NCI-H2227 (cell line): ENCODE measurements at regions not wholly inside any gene's neighbourhood (a gene's known extent, or its start where the extent isn't known, plus 50 kb on each side); places are given as distances from the start of the nearest gene placed in this dataset.
"Not testable (repeated sequence)": the region's sequence is repeated elsewhere in the genome, so short reads cannot be mapped to it uniquely, and the experiment has no call there.

Experiments used
- DNase-seq: peaks from one replicate; lab custom pipeline; 2025; ENCODE audit not compliant: unreplicated experiment; lab: John Stamatoyannopoulos, UW

- peak; percentile 78 for DNase-seq
Observed at GRCh38 chr14:34300882-34301734, 160.9 kb downstream of the SPTSSA start.

GRCh38 chr14:34300330-34300729 is 161.7 kb downstream of the SPTSSA start:
- DNase-seq = no peak

GRCh38 chr14:34299360-34299759 is 162.7 kb downstream of the SPTSSA start:
- no peak for DNase-seq

- peak; percentile 16 for DNase-seq
Observed at GRCh38 chr14:34297786-34298520, 164.1 kb downstream of the SPTSSA start.

- no peak for DNase-seq
Observed at GRCh38 chr14:34283590-34283989, 178.4 kb downstream of the SPTSSA start.

- DNase-seq = no peak
Observed at GRCh38 chr14:34277191-34277590, 184.8 kb downstream of the SPTSSA start.

- no peak for DNase-seq
Observed at GRCh38 chr14:34275530-34275929, 186.5 kb downstream of the SPTSSA start.

GRCh38 chr14:34275078-34275477 is 187.0 kb downstream of the SPTSSA start:
- DNase-seq = no peak

- DNase-seq = not testable (repeated sequence)
Observed at GRCh38 chr14:34273716-34274115, 188.3 kb downstream of the SPTSSA start.

GRCh38 chr14:34270361-34270760 is 191.7 kb downstream of the SPTSSA start:
- no peak for DNase-seq

GRCh38 chr14:34266344-34266743 is 195.7 kb downstream of the SPTSSA start:
- DNase-seq = no peak

- peak; percentile 94 for DNase-seq
Observed at GRCh38 chr14:34262127-34262910, 199.7 kb downstream of the SPTSSA start.

- no peak for DNase-seq
Observed at GRCh38 chr14:34259996-34260395, 202.0 kb downstream of the SPTSSA start.

- no peak for DNase-seq
Observed at GRCh38 chr14:34258318-34258717, 203.7 kb downstream of the SPTSSA start.

GRCh38 chr14:34257505-34257904 is 204.5 kb downstream of the SPTSSA start:
- DNase-seq = no peak

GRCh38 chr14:34256223-34256622 is 205.8 kb downstream of the SPTSSA start:
- DNase-seq = no peak

GRCh38 chr14:34254571-34254970 is 207.5 kb downstream of the SPTSSA start:
- DNase-seq = peak; percentile 31

- no peak for DNase-seq
Observed at GRCh38 chr14:34254031-34254430, 208.0 kb downstream of the SPTSSA start.

GRCh38 chr14:34252227-34252626 is 209.8 kb downstream of the SPTSSA start:
- no peak for DNase-seq

GRCh38 chr14:34251662-34252061 is 210.4 kb downstream of the SPTSSA start:
- no peak for DNase-seq

GRCh38 chr14:34250959-34251358 is 211.1 kb downstream of the SPTSSA start:
- DNase-seq = no peak
